ENCODE measurements at regions not wholly inside any gene's neighbourhood (a gene's known extent, or its start where the extent isn't known, plus 50 kb on each side); places are given as distances from the start of the nearest gene placed in this dataset.

GRCh38 chr2:16785149-16785548, 119.5 kb upstream of the CYRIA start:
- TF ChIP-seq POLR2AphosphoS5 (IDR thresholded peaks at IDR 0.05; ENCODE audit: low read depth, low read length) = no peak
- no peak for TF ChIP-seq ZBTB33 (IDR thresholded peaks at IDR 0.05; ENCODE audit: borderline replicate concordance, low read depth)
- TF ChIP-seq RFX5 (IDR thresholded peaks at IDR 0.05; ENCODE audit: low read length) = no peak
- TF ChIP-seq CTCF (IDR thresholded peaks at IDR 0.05) = no peak
- TF ChIP-seq REST (IDR thresholded peaks at IDR 0.05; ENCODE audit: low read depth, low read length) = no peak
- TF ChIP-seq IRF3 (IDR thresholded peaks at IDR 0.05; ENCODE audit: low read depth, low read length) = no peak
